Upper lobe of right lung (tissue), 1 donor: ENCODE measurements at regions not wholly inside any gene's neighbourhood (a gene's known extent, or its start where the extent isn't known, plus 50 kb on each side); places are given as distances from the start of the nearest gene placed in this dataset.

Source experiments
- ATAC-seq: fragments of 200-7000 bp; cut with Tn5 transposase; one replicate; pipeline ENCODE4 v1.9.1; 2020; ENCODE audit warnings: mild to moderate bottlenecking, moderate library complexity
- DNase-seq: peaks from one replicate; pipeline ENCODE4 v3.0.0-alpha.2; 2020
- H3K27ac ChIP-seq: fragments of 200-600 bp; one replicate; pipeline ENCODE4 v1.8.0; 2022
- H3K27me3 ChIP-seq: fragments of 200-600 bp; one replicate; pipeline ENCODE4 v1.8.0; 2022; ENCODE audit warnings: mild to moderate bottlenecking
- H3K36me3 ChIP-seq: fragments of 200-600 bp; one replicate; pipeline ENCODE4 v1.8.0; 2022
- H3K4me1 ChIP-seq: fragments of 200-600 bp; one replicate; pipeline ENCODE4 v1.8.0; 2022
- H3K4me3 ChIP-seq: fragments of 200-600 bp; one replicate; pipeline ENCODE4 v1.8.0; 2022; ENCODE audit warnings: mild to moderate bottlenecking
- H3K9me3 ChIP-seq: fragments of 200-600 bp; one replicate; pipeline ENCODE4 v1.8.0; 2022
- CTCF ChIP-seq: fragments of 200-600 bp; IDR thresholded peaks from one replicate; pipeline ENCODE4 v1.8.0; 2022; ENCODE audit warnings: antibody characterized with exemption
- intact Hi-C: fragments of 100-400 bp; cut with DNase I; formaldehyde crosslinking; loops from one replicate; pipeline ENCODE4 v1.11.0; 2022
- donor health status: DM: no; HTN: yes; CAD: no; lungs with severe emphysema.

- no peaks in the 10 kb centered on the region for H3K27me3 ChIP-seq
- DNase-seq (no peak), ATAC-seq (no peak)
- H3K4me3 ChIP-seq = no peak overlapping the region
- no peak for TF ChIP-seq CTCF
- intact Hi-C loops = no loop called here
- no peak overlapping the region for H3K27ac ChIP-seq
- H3K4me1 ChIP-seq = peaks cover 4% of the 10 kb centered on the region
- H3K36me3 ChIP-seq = no peaks in the 10 kb centered on the region
- no peaks in the 10 kb centered on the region for H3K9me3 ChIP-seq
These were observed 340.7 kb downstream of the ENC1 start for GRCh38 chr5:74299833-74300232.

- intact Hi-C loops = no loop called here
- Histone ChIP-seq H3K27me3 (no peaks in the 10 kb centered on the region), H3K4me3 (no peak overlapping the region), H3K4me1 (peaks cover 4% of the 10 kb centered on the region), H3K36me3 (no peaks in the 10 kb centered on the region), H3K9me3 (no peaks in the 10 kb centered on the region), H3K27ac (no peak overlapping the region)
- no peak for TF ChIP-seq CTCF
- DNase-seq (no peak), ATAC-seq (no peak)
These were observed 343.7 kb downstream of the ENC1 start for GRCh38 chr5:74296685-74297408.

GRCh38 chr5:74295676-74296075 is 344.9 kb downstream of the ENC1 start:
- intact Hi-C loops = no loop called here
- H3K4me3 ChIP-seq = no peak overlapping the region
- H3K27ac ChIP-seq = no peak overlapping the region
- DNase-seq = no peak
- no peaks in the 10 kb centered on the region for H3K9me3 ChIP-seq
- ATAC-seq = no peak
- H3K4me1 ChIP-seq = peaks cover 4% of the 10 kb centered on the region
- no peak for TF ChIP-seq CTCF
- no peaks in the 10 kb centered on the region for H3K27me3 ChIP-seq
- no peaks in the 10 kb centered on the region for H3K36me3 ChIP-seq

GRCh38 chr5:74295141-74295540 is 345.4 kb downstream of the ENC1 start:
- no peaks in the 10 kb centered on the region for H3K36me3 ChIP-seq
- H3K4me1 ChIP-seq = peaks cover 4% of the 10 kb centered on the region
- no peak for DNase-seq
- no peaks in the 10 kb centered on the region for H3K9me3 ChIP-seq
- no peaks in the 10 kb centered on the region for H3K27me3 ChIP-seq
- H3K4me3 ChIP-seq = no peak overlapping the region
- intact Hi-C loops = no loop called here
- TF ChIP-seq CTCF = no peak
- ATAC-seq = no peak
- H3K27ac ChIP-seq = no peak overlapping the region

GRCh38 chr5:74294231-74294705 is 346.3 kb downstream of the ENC1 start:
- Histone ChIP-seq H3K4me3 (no peak overlapping the region), H3K9me3 (no peaks in the 10 kb centered on the region), H3K4me1 (peaks cover 9% of the 10 kb centered on the region), H3K27ac (no peak overlapping the region), H3K27me3 (no peaks in the 10 kb centered on the region), H3K36me3 (no peaks in the 10 kb centered on the region)
- no peak for DNase-seq
- no peak for TF ChIP-seq CTCF
- intact Hi-C loops = no loop called here
- ATAC-seq = peak; percentile 48
